Osteoblast (primary cell): ENCODE measurements at regions not wholly inside any gene's neighbourhood (a gene's known extent, or its start where the extent isn't known, plus 50 kb on each side); places are given as distances from the start of the nearest gene placed in this dataset.
A peak's percentile ranks its signal among the peaks of the same experiment; 100 is the strongest.

Source experiments
- DNase-seq: peaks from one replicate; pipeline ENCODE4 v3.0.0; 2011; ENCODE audit warnings: low spot score, mixed read lengths; ENCODE audit not compliant: insufficient read length; ENCODE audit errors: missing footprints
- H2AFZ ChIP-seq: 2 replicates; pipeline ENCODE4 v1.6.0; 2011; ENCODE audit warnings: mild to moderate bottlenecking, low read length
- H3K27ac ChIP-seq: 2 replicates; pipeline ENCODE4 v1.5.1; 2011; ENCODE audit warnings: mild to moderate bottlenecking, low read depth, low read length, moderate library complexity
- H3K27me3 ChIP-seq: 2 replicates; pipeline ENCODE4 v1.6.0; 2012; ENCODE audit warnings: mild to moderate bottlenecking, control low read depth, inconsistent platforms, low read length, moderate library complexity; ENCODE audit not compliant: insufficient read depth
- H3K36me3 ChIP-seq: 2 replicates; pipeline ENCODE4 v1.5.1; 2011; ENCODE audit warnings: mild to moderate bottlenecking, low read length, control low read depth, moderate library complexity; ENCODE audit not compliant: insufficient read depth
- H3K4me1 ChIP-seq: 2 replicates; pipeline ENCODE4 v1.5.1; 2011; ENCODE audit warnings: mild to moderate bottlenecking, low read length, control low read depth, moderate library complexity; ENCODE audit not compliant: insufficient read depth
- H3K4me2 ChIP-seq: 2 replicates; pipeline ENCODE4 v1.6.0; 2011; ENCODE audit warnings: mild to moderate bottlenecking, low read length; ENCODE audit not compliant: insufficient read depth
- H3K4me3 ChIP-seq: fragments of 200-600 bp; sonication (generic); 3 replicates; pipeline ENCODE4 v1.5.1; 2012; ENCODE audit warnings: mild to moderate bottlenecking, low read length, inconsistent platforms; ENCODE audit not compliant: insufficient read depth
- H3K79me2 ChIP-seq: 2 replicates; pipeline ENCODE4 v1.6.0; 2012; ENCODE audit warnings: mild to moderate bottlenecking, low read length, control low read depth, inconsistent platforms; ENCODE audit not compliant: insufficient read depth
- H3K9me3 ChIP-seq: 2 replicates; pipeline ENCODE4 v1.5.1; 2011; ENCODE audit warnings: low read depth, low read length, control low read depth
- H4K20me1 ChIP-seq: 2 replicates; pipeline ENCODE4 v1.6.0; 2012; ENCODE audit warnings: mild to moderate bottlenecking, low read length, control low read depth; ENCODE audit not compliant: insufficient read depth
- CTCF ChIP-seq: IDR thresholded peaks from 2 replicates; pipeline ENCODE4 v1.5.1; 2011; ENCODE audit warnings: mild to moderate bottlenecking, low read depth, low read length, moderate library complexity; ENCODE audit errors: extremely low read depth

- H3K27me3 ChIP-seq, result peaks cover 9% of the 10 kb centered on the region
- no peak overlapping the region for H3K27ac ChIP-seq
- no peak overlapping the region for H2AFZ ChIP-seq
- no peaks in the 10 kb centered on the region for H3K36me3 ChIP-seq
- no peak overlapping the region for H3K4me3 ChIP-seq
- H3K9me3 ChIP-seq, result no peaks in the 10 kb centered on the region
- TF ChIP-seq CTCF, result no peak
- DNase-seq, result no peak
- H3K4me2 ChIP-seq, result no peak overlapping the region
- peaks cover 6% of the 10 kb centered on the region for H3K4me1 ChIP-seq
- no peaks in the 10 kb centered on the region for H4K20me1 ChIP-seq
- H3K79me2 ChIP-seq, result no peaks in the 10 kb centered on the region
Measured at GRCh38 chr2:8576525-8577167, 105.2 kb upstream of the ID2 start.

- Histone ChIP-seq H3K4me2 (no peak overlapping the region), H4K20me1 (no peaks in the 10 kb centered on the region), H3K27me3 (peaks cover 9% of the 10 kb centered on the region), H3K4me1 (peaks cover 6% of the 10 kb centered on the region), H3K36me3 (no peaks in the 10 kb centered on the region), H2AFZ (no peak overlapping the region), H3K9me3 (no peaks in the 10 kb centered on the region), H3K4me3 (no peak overlapping the region), H3K79me2 (no peaks in the 10 kb centered on the region), H3K27ac (no peak overlapping the region)
- TF ChIP-seq CTCF, result no peak
- DNase-seq, result no peak
Measured at GRCh38 chr2:8577573-8577972, 104.3 kb upstream of the ID2 start.

- no peaks in the 10 kb centered on the region for H3K36me3 ChIP-seq
- H3K4me3 ChIP-seq, result no peak overlapping the region
- H3K9me3 ChIP-seq, result no peaks in the 10 kb centered on the region
Measured at GRCh38 chr2:8578335-8579244, 103.3 kb upstream of the ID2 start.

More at GRCh38 chr2:8578335-8579244, 103.3 kb upstream of the ID2 start:
- peaks cover 6% of the 10 kb centered on the region for H3K4me1 ChIP-seq
- H4K20me1 ChIP-seq, result no peaks in the 10 kb centered on the region
- no peak for TF ChIP-seq CTCF
- H3K79me2 ChIP-seq, result no peaks in the 10 kb centered on the region
- peaks cover 9% of the 10 kb centered on the region for H3K27me3 ChIP-seq
- no peak overlapping the region for H2AFZ ChIP-seq
- no peak overlapping the region for H3K4me2 ChIP-seq
- DNase-seq, result peak; percentile 74
- H3K27ac ChIP-seq, result no peak overlapping the region
